Embryonic facial prominence (tissue), 1 donor: ENCODE measurements at regions not wholly inside any gene's neighbourhood (a gene's known extent, or its start where the extent isn't known, plus 50 kb on each side); places are given as distances from the start of the nearest gene placed in this dataset.

Experiments used
- DNase-seq: peaks from one replicate; pipeline ENCODE4 v3.0.0-alpha.2; 2016; ENCODE audit errors: extremely low spot score

DNA sequence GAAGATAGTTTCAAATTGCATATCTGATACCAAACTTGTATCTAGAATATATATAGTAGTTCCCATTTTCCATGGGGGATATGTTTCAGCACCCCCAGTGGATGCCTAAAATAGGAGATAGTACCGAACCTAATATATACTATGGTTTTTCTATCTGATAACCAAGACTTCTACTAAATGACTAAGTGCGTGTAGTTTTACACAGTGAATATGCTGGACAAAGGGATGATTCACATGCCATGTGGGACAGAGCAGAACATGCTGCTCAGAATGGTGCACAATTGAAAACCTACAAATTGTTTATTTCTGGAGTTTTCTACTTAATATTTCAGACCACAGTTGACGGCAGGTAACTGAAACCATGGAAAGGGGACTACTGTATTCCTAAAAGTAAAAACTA, 73.4 kb upstream of the TP63 start:
- no peak for DNase-seq

DNA sequence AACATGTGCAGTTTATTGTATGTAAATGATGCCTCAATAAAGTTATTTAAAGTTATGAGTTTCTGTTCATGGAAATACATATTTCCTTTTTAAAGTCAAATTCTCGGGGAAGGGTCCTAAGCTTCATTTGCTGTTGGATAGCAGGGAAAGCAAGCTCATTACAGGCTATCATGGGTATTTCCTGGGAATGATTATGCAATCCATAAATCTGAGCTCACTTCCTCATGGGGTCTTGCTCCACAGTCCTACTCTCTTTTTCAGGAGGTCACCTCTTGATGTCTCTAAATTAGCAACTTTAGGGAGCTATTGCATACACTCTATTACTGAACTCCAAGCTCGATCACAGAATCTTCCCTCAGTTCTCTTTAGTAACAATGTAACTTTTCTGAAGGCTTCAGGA, 69.9 kb upstream of the TP63 start:
- no peak for DNase-seq

- DNase-seq: no peak
These were observed 67.2 kb upstream of the TP63 start for GRCh38 chr3:189563853-189564563.

DNA sequence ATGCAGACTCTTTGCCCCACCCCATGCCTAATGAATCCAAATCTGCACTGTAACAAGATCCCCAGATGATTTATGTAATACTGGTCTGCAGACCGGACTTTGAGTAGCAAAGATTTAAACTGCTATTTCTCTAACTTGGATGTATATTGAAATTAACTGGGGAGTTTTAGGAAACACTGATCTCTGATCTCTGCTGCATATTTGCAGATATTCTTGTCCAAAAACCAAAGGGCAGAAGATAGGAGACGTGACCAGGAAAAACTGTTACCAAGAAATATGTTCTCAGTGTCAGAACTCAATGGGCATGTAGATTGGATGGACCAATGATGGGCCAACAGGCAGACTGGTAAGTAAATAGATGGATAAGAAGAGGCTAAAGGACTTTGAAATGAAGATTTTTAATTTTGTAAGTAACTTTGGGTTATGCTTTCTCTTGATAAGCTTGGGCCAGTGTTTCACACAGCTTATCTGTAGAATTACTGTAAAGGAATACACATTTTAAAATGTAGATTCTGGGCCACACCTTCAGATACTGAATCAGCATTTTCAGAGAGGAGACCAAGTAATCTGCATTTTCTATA, 64.5 kb upstream of the TP63 start:
- DNase-seq: no peak

GRCh38 chr3:189567322-189567721, 63.9 kb upstream of the TP63 start:
- DNase-seq: no peak

- DNase-seq: no peak
These were observed 63.3 kb upstream of the TP63 start for GRCh38 chr3:189567766-189568420.

DNA sequence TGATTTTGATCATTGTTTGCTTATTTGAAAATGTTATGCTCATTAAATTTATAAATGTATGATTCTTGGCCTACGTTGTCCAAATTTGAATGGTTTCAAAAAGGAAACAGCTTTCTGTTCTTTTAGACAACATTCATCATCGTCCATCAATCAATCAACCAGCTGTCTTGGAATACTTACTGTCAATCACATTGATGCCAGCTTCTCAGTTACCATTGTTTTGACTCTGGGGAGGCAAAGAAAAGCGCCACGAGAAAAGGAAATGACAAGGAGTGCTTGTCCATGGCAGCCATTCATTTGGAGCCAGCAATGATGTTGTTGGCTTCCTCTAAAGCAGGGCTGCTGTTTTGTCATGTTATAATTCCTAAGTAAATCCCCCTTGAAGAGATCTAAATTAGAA, 62.2 kb upstream of the TP63 start:
- no peak for DNase-seq

- DNase-seq: no peak
These were observed 61.7 kb upstream of the TP63 start for GRCh38 chr3:189569473-189569872.

GRCh38 chr3:189570916-189571315, 60.3 kb upstream of the TP63 start:
- DNase-seq: no peak

DNA sequence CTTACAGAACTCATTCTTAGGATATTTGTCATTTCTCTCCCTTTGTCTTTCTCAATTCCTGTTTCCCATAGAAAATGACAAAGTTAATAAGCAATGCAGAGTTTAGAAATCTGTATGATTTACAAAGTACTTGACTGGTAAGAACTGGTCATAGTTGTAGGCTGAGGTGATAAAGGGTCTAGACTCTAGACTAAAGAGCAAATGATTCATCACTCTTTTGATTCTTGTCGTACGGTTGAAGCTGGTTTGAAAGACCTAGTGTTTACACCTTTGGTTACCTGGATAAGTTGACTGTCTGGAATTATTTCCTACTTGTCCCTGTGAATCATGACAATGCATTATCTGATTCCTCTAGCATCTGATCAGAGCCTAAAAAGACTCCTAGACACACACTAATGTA, 58.9 kb upstream of the TP63 start:
- DNase-seq: no peak

DNA sequence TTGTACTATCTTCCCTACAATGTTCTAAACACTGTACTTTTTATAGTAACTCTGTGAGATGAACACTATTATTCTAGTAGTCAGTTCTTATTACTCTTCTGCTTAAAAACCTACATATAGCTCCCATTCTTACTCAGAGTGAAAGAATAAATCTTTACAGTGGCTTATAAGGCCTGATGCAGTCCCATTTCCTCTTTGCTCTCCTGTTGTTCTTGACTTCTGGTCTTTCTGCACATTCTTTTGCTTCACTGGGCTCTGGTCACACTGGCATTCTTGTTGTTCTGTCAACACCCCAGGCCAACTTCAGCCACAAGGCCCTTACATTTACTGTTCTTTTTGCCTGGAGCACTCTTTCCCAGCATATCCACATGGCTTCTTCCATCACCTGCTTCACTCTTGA, 58.2 kb upstream of the TP63 start:
- DNase-seq: no peak

- DNase-seq: no peak
These were observed 54.7 kb upstream of the TP63 start for GRCh38 chr3:189576486-189576885.

DNA sequence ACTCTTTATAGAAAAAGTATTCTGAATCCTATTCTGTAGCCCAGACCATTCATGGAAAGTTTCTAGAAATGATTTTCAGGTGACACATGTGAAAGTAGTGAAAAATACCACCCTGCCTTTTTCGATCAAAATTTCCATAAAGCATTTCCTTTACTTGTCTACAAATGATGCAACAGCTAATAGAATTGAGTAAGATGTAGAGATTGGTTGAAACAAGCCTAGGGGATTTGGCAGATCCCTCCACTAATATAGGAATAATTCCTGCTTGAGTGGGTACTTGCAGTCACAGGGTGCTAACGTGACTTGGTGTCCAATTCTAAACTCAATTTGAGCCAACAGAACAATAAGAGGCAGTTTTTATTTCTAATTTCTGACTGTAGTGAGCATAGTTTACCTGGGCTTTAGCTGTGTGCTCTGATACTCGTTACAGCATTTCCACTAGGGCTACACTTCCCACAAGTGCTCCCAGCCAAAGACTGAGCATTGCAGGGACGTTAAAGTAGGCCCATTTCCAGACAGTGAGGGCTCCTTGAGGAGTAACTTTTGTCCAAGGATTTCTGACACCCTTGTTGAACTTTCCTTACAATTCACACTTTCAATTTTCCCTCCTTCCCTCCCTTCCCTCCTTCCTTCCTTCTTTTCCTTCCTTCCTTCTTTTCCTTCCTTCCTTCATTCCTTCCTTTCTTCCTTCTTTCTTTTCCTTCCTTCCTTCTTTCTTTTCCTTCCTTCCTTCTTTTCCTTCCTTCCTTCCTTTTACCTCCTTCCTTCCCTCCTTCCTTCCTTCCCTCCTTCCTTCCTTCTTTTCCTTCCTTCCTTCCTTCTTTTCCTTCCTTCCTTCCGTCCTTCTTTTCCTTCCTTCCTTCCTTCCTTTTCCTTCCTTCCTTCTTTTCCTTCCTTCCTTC, 53.9 kb upstream of the TP63 start:
- DNase-seq: no peak

DNA sequence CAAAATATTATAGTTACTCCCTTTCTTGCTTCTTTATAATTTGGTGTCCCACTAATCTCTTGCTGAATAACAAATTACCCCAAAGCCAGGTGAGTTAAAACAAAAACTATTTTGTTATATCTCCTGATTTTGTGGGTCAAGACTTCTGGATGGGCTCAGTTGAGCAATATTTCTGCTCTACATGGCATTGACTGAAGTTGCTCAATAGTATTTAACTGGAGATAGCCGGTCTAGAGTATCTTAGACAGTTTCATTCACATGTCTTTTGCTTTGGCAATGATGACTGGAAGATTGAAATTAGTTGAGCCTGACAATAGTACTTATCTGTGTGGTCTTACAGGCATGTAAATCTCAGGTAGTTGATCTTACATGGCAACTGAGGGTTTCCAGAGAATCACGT, 51.0 kb upstream of the TP63 start:
- no peak for DNase-seq
